IgD-negative memory B cell (primary cell): ENCODE measurements at regions not wholly inside any gene's neighbourhood (a gene's known extent, or its start where the extent isn't known, plus 50 kb on each side); places are given as distances from the start of the nearest gene placed in this dataset.

Experiments used
- H3K27ac Mint-ChIP-seq, 3 donors: one replicate each; pipeline ENCODE4 v1.8.0; 2020 to 2022; ENCODE audit warnings: mild to moderate bottlenecking in 3 of 3, mixed read lengths in 3 of 3, moderate library complexity in 1 of 3
- H3K27me3 Mint-ChIP-seq: one replicate; pipeline ENCODE4 v1.8.0; 2021; ENCODE audit warnings: mixed read lengths
- H3K36me3 Mint-ChIP-seq: one replicate; pipeline ENCODE4 v1.8.0; 2020; ENCODE audit warnings: mild to moderate bottlenecking, mixed read lengths
- H3K4me1 Mint-ChIP-seq, 3 donors: one replicate each; pipeline ENCODE4 v1.8.0; 2020 to 2022; ENCODE audit warnings: mixed read lengths in 3 of 3, mild to moderate bottlenecking in 1 of 3
- H3K4me3 Mint-ChIP-seq, 4 donors: one replicate each; pipeline ENCODE4 v1.8.0; 2020 to 2022; ENCODE audit warnings: mild to moderate bottlenecking in 4 of 4, mixed read lengths in 4 of 4, moderate library complexity in 3 of 4
- H3K9me3 Mint-ChIP-seq, 3 donors: one replicate each; pipeline ENCODE4 v1.8.0; 2020 to 2021; ENCODE audit warnings: mixed read lengths in 3 of 3, mild to moderate bottlenecking in 1 of 3

- no peaks in the 10 kb centered on the region for H3K27me3 Mint-ChIP-seq
- no peak overlapping the region for H3K27ac Mint-ChIP-seq
- peaks cover 0 to under 1% (median 0%) of the 10 kb centered on the region in 3 donors for H3K4me1 Mint-ChIP-seq
- H3K36me3 Mint-ChIP-seq = no peaks in the 10 kb centered on the region
- H3K4me3 Mint-ChIP-seq = no peak overlapping the region
- peaks cover 0 to 22% (median 14%) of the 10 kb centered on the region in 3 donors for H3K9me3 Mint-ChIP-seq
Measured at GRCh38 chr9:106577121-106577520, 285.8 kb upstream of the ZNF462 start.

DNA sequence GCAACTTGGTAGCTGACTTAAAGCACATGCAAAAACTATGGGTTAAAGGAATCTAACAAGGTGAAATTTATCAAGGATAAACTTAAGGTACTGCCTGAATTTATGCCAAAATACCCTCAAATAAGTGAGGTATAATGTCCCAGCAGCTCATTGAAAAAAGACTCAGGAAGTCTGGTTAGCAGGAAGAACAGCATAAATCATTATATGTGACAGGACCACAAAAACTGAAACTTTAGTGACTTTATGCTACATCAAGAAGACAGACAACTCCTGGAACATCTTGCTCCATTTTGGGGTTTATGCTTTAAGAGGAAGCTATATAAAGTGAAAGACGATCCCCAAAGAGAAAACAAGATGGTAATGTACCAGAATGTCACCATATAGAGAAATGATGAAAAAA, 282.4 kb upstream of the ZNF462 start:
- Mint-ChIP-seq H3K27me3 (no peaks in the 10 kb centered on the region), H3K9me3 (peaks cover 0 to 20% (median 13%) of the 10 kb centered on the region in 3 donors), H3K4me3 (no peak overlapping the region)

DNA sequence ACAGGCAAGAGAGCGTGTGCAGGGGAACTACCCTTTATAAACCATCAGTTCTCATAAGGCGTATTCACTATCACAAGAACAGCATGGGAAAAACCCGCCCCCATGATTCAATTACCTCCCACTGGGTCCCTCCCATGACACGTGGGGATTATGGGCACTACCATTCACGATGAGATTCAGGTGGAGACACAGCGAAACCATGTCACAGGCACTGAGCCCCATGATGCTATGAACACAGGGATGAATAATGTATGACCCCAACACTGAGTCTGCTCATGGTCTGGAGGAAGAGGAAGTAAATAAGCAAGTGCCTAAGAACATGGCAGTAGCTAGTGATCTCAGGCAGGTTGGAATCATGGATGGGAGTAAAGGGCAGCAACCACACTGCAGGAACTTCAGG, 281.0 kb upstream of the ZNF462 start:
- no peaks in the 10 kb centered on the region for H3K27me3 Mint-ChIP-seq
- no peaks in the 10 kb centered on the region for H3K36me3 Mint-ChIP-seq
- peaks cover 0 to 1% (median 0%) of the 10 kb centered on the region in 3 donors for H3K4me1 Mint-ChIP-seq
- H3K9me3 Mint-ChIP-seq = peaks cover 0 to 28% (median 9%) of the 10 kb centered on the region in 3 donors
- H3K4me3 Mint-ChIP-seq = no peak overlapping the region
- H3K27ac Mint-ChIP-seq = no peak overlapping the region

More for the DNA sequence above, 282.4 kb upstream of the ZNF462 start:
- no peak overlapping the region for H3K27ac Mint-ChIP-seq
- H3K36me3 Mint-ChIP-seq = no peaks in the 10 kb centered on the region
- peaks cover 0 to 1% (median 0%) of the 10 kb centered on the region in 3 donors for H3K4me1 Mint-ChIP-seq

GRCh38 chr9:106583751-106584150, 279.2 kb upstream of the ZNF462 start:
- Mint-ChIP-seq H3K27ac (no peak overlapping the region), H3K4me1 (peaks cover 0 to 1% (median 0%) of the 10 kb centered on the region in 3 donors), H3K36me3 (no peaks in the 10 kb centered on the region), H3K9me3 (peaks cover 0 to 25% (median 7%) of the 10 kb centered on the region in 3 donors), H3K4me3 (no peak overlapping the region), H3K27me3 (no peaks in the 10 kb centered on the region)

- no peaks in the 10 kb centered on the region for H3K27me3 Mint-ChIP-seq
- peaks cover 0 to 1% (median 0%) of the 10 kb centered on the region in 3 donors for H3K4me1 Mint-ChIP-seq
- H3K36me3 Mint-ChIP-seq = no peaks in the 10 kb centered on the region
- no peak overlapping the region for H3K27ac Mint-ChIP-seq
- no peak overlapping the region for H3K4me3 Mint-ChIP-seq
- peaks cover 0 to 16% (median 3%) of the 10 kb centered on the region in 3 donors for H3K9me3 Mint-ChIP-seq
Measured at GRCh38 chr9:106587042-106587441, 275.9 kb upstream of the ZNF462 start.

DNA sequence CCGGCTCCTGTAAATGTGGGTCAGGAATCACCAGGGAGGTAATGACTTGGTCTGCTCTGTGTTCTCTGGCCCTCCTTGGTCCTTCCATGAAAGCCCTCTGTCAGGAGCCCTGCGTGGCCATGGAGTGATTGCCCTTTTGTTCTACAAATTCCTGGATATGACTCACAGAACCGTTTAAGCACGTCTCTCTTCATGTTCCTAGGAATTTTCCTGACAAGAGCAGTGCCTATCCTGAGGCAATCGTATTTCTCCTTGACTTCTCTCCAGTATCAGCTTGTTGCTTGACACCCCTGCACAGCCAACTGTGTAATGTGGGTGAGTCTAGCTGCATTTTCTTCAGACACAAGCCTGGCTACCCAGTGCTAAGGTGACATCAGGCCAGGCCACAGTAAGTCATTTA, 274.3 kb upstream of the ZNF462 start:
- no peaks in the 10 kb centered on the region for H3K36me3 Mint-ChIP-seq
- no peaks in the 10 kb centered on the region for H3K27me3 Mint-ChIP-seq
- no peak overlapping the region for H3K4me3 Mint-ChIP-seq
- no peaks in the 10 kb centered on the region for H3K4me1 Mint-ChIP-seq
- no peak overlapping the region for H3K27ac Mint-ChIP-seq
- H3K9me3 Mint-ChIP-seq = peaks cover 0 to 16% (median 0%) of the 10 kb centered on the region in 3 donors

DNA sequence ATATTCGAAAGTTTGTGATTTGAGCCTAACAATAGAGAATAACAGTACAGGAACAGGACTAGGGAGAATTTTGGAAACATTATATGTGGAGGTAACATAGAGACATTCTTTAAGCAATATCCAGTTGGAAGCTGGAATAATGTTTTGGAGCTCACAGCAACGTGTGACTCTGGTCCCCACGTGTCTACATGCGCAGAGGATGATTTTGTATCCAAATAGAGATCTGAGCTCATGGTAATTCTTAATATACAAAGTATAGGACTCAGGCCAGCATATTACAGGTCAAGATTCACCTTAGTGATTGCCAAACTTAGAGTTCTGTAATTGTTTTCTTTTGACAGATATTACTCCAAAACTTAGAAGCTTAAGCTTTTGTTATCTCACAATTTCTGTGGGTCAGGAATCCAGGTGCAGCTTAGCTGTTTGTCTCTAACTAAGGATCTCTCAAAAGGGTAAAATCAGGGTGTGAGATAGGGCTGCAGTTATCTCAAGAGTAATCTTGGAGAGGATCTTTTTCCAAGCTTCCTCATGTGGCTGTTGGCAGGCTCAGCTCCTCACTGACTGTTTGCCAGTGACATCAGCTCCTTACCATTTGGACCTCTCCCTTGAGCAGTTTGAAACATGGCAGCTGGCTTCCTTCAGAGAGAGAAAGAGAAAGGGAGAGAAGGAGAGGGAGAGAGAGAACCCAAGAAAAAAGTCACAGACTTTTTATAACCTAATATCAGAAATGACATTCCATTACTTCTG, 272.0 kb upstream of the ZNF462 start:
- peak overlapping the region in 1 of 3 donors; percentile 38 for H3K27ac Mint-ChIP-seq
- H3K36me3 Mint-ChIP-seq = no peaks in the 10 kb centered on the region
- peaks cover 0 to 7% (median 0%) of the 10 kb centered on the region in 3 donors for H3K9me3 Mint-ChIP-seq
- H3K4me3 Mint-ChIP-seq = no peak overlapping the region
- H3K27me3 Mint-ChIP-seq = no peaks in the 10 kb centered on the region
- H3K4me1 Mint-ChIP-seq = no peaks in the 10 kb centered on the region

- peak overlapping the region in 1 of 3 donors; percentile 9 for H3K27ac Mint-ChIP-seq
- H3K27me3 Mint-ChIP-seq = no peaks in the 10 kb centered on the region
- H3K9me3 Mint-ChIP-seq = no peaks in the 10 kb centered on the region
- no peak overlapping the region for H3K4me3 Mint-ChIP-seq
- H3K4me1 Mint-ChIP-seq = no peaks in the 10 kb centered on the region
- H3K36me3 Mint-ChIP-seq = no peaks in the 10 kb centered on the region
Measured at GRCh38 chr9:106593201-106593600, 269.8 kb upstream of the ZNF462 start.

DNA sequence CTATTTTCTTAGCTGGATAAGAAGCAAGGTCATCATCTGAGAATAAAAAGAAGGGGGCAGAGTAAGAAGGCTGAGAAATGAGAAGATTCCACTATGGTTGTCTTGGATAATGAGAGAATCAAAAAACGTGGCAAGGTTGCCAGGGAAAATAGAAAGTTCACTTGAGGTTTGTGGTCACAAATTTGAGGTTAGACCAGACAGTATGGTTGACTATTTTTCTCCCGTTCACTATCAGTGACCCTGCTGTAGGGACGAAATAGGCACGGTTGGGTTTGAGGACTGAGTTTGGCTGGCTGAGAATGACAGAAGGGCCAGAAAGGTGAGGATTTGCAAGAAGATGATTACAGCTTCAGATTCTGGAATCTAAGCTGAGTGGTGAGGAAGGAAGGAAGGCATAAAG, 266.0 kb upstream of the ZNF462 start:
- Mint-ChIP-seq H3K4me1 (no peaks in the 10 kb centered on the region), H3K27ac (no peak overlapping the region), H3K4me3 (no peak overlapping the region), H3K9me3 (no peaks in the 10 kb centered on the region), H3K36me3 (no peaks in the 10 kb centered on the region), H3K27me3 (no peaks in the 10 kb centered on the region)

DNA sequence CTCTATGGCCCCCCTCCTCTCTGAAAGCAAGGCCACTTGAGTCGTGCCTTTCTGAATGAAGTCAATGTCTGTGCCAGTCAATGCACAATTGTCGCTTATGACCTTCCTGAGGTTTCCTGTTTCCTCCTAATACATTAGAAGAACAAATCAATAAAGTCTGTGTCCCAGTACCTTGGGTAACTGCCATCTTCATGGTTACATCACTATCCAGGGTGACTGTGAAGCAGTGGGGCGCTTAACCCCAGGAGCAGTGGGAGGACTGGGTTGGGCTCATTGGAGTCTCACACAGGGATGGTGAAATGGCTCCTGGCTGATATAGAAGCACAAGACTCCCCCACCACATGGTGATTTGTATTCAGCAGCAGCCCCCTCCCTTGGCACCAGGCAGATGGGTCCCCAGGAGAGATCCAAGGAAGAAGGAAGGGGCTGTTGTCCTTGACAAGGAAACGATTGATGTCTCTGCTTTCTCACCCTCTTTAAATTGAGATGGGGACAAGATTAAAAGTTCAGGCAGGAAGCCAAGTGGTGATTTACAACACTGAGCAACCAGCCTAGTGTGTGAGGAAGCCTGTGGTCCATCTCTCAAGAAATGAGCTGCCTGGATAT, 261.9 kb upstream of the ZNF462 start:
- no peak overlapping the region for H3K27ac Mint-ChIP-seq
- H3K4me1 Mint-ChIP-seq = no peaks in the 10 kb centered on the region
- no peaks in the 10 kb centered on the region for H3K27me3 Mint-ChIP-seq
- H3K9me3 Mint-ChIP-seq = peaks cover 0 to 4% (median 4%) of the 10 kb centered on the region in 3 donors
- no peaks in the 10 kb centered on the region for H3K36me3 Mint-ChIP-seq
- H3K4me3 Mint-ChIP-seq = no peak overlapping the region

- Mint-ChIP-seq H3K4me1 (no peaks in the 10 kb centered on the region), H3K9me3 (peaks cover 0 to 6% (median 4%) of the 10 kb centered on the region in 3 donors), H3K27ac (no peak overlapping the region), H3K36me3 (no peaks in the 10 kb centered on the region), H3K27me3 (no peaks in the 10 kb centered on the region), H3K4me3 (no peak overlapping the region)
Measured at GRCh38 chr9:106602344-106602743, 260.6 kb upstream of the ZNF462 start.

GRCh38 chr9:106613250-106613737, 249.7 kb upstream of the ZNF462 start:
- Mint-ChIP-seq H3K9me3 (peaks cover 3 to 4% (median 3%) of the 10 kb centered on the region in 3 donors), H3K4me1 (peaks cover 0 to 1% (median 0%) of the 10 kb centered on the region in 3 donors), H3K36me3 (no peaks in the 10 kb centered on the region), H3K27ac (no peak overlapping the region), H3K27me3 (no peaks in the 10 kb centered on the region), H3K4me3 (peak overlapping the region in 1 of 4 donors; percentile 11)

DNA sequence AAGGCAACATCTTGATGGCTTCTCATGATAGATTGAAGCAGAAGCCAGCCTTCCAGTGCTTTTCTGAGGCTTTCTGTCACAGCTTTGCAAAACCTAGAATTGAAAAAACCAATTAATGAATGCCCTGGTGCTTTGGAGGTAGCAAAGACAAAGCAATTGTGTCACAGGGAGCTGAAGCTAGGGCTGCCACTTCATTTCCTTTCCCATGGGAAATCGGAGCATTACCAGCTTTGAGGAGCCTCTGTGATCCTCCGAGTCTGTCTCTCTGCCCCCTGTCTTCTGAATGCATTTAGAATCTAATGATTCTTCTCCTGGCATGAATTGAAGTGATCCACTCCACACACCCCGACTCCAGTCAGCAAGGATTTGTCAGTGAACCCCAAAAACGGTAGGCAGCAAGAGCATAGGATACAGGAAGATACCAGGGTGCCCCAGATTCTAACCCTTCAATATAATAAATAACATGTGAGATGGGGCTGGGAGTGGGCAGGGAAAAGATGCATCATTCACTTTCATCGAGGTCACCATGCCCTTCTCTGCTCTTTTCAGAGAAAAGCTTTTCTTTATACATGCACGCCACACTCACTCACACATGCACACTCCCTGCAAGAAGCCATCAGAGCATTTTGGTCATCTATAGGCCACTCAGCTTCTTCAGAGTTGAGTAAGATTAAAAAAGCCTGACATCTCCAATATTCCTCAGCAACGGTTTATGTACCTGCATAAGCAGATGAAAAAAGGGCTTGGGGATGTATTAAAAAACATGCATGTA, 247.7 kb upstream of the ZNF462 start:
- Mint-ChIP-seq H3K36me3 (no peaks in the 10 kb centered on the region), H3K27me3 (no peaks in the 10 kb centered on the region), H3K4me1 (peaks cover 0 to 1% (median 0%) of the 10 kb centered on the region in 3 donors), H3K9me3 (peaks cover 3 to 4% (median 3%) of the 10 kb centered on the region in 3 donors), H3K27ac (no peak overlapping the region), H3K4me3 (no peak overlapping the region)

- H3K4me1 Mint-ChIP-seq = peaks cover 0 to 1% (median 0%) of the 10 kb centered on the region in 3 donors
- H3K9me3 Mint-ChIP-seq = peaks cover 3 to 4% (median 3%) of the 10 kb centered on the region in 3 donors
- no peaks in the 10 kb centered on the region for H3K36me3 Mint-ChIP-seq
- no peak overlapping the region for H3K4me3 Mint-ChIP-seq
- no peaks in the 10 kb centered on the region for H3K27me3 Mint-ChIP-seq
- H3K27ac Mint-ChIP-seq = no peak overlapping the region
Measured at GRCh38 chr9:106616026-106616425, 246.9 kb upstream of the ZNF462 start.

GRCh38 chr9:106616851-106617345, 246.1 kb upstream of the ZNF462 start:
- no peaks in the 10 kb centered on the region for H3K27me3 Mint-ChIP-seq
- no peak overlapping the region for H3K4me3 Mint-ChIP-seq
- no peak overlapping the region for H3K27ac Mint-ChIP-seq
- no peaks in the 10 kb centered on the region for H3K36me3 Mint-ChIP-seq
- H3K4me1 Mint-ChIP-seq = peaks cover 0 to 1% (median 0%) of the 10 kb centered on the region in 3 donors
- no peaks in the 10 kb centered on the region for H3K9me3 Mint-ChIP-seq
